ENCODE measurements at regions not wholly inside any gene's neighbourhood (a gene's known extent, or its start where the extent isn't known, plus 50 kb on each side); places are given as distances from the start of the nearest gene placed in this dataset.

- TF ChIP-seq EZH2phosphoT487 (IDR thresholded peaks at IDR 0.05; ENCODE audit: insufficient read depth, low read depth) (no peak), EZH2 (IDR thresholded peaks at IDR 0.05; ENCODE audit: insufficient read depth, poor library complexity, severe bottlenecking) (no peak)
Measured at GRCh38 chr20:39421571-39422105, 459.5 kb downstream of the DHX35 start.
